Activated T-cell treated with anti-CD3 and anti-CD28 coated beads, Interleukin-2, amount 50 U/mL, for 4 hours (primary cell): ENCODE measurements at regions not wholly inside any gene's neighbourhood (a gene's known extent, or its start where the extent isn't known, plus 50 kb on each side); places are given as distances from the start of the nearest gene placed in this dataset.

Experiments used
- ATAC-seq, 2 donors: fragments of 200-7000 bp; cut with Tn5 transposase; one replicate each; pipeline ENCODE4 v1.10.0; 2021
- DNase-seq: peaks from one replicate; pipeline ENCODE4 v3.0.0-alpha.2; 2020
- H3K27me3 Mint-ChIP-seq: one replicate; pipeline ENCODE4 v1.8.0; 2021; ENCODE audit warnings: low read depth, mixed read lengths
- H3K36me3 Mint-ChIP-seq: one replicate; pipeline ENCODE4 v1.8.0; 2022; ENCODE audit warnings: mixed read lengths; ENCODE audit not compliant: insufficient read depth
- H3K4me1 Mint-ChIP-seq: one replicate; pipeline ENCODE4 v1.8.0; 2021; ENCODE audit warnings: low read depth, mixed read lengths
- H3K4me3 Mint-ChIP-seq: one replicate; pipeline ENCODE4 v1.8.0; 2021; ENCODE audit warnings: mild to moderate bottlenecking, moderate library complexity, mixed read lengths
- H3K9me3 Mint-ChIP-seq: one replicate; pipeline ENCODE4 v1.8.0; 2021; ENCODE audit warnings: mixed read lengths

DNA sequence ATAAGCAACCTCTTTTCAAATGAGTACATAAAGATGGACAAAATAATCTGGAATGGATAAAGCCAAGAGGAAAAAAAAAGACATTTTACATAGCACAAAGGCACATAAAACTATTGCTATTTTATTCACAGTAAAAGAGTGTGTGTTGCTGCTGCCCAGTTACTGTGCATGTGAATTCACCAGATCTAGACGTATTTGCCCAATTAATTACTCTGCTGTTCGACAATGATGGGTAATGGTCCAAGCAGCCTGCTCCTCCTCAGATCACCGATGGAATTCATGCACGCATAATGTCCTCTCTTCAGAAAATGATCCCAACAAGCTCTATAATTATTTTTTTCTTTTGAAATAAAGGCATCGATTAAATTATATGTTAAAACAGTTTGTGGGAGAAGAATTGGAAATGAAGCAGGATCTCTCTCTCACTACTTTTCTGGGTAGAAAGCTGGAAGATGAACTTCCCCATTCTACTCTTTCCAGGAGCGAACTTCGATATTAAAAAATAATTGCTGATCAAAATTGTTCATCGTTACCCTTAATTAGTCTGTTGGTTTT, 357.4 kb upstream of the CCNH start:
- DNase-seq (no peak), ATAC-seq (no peak)
- Mint-ChIP-seq H3K4me1 (no peaks in the 10 kb centered on the region), H3K27me3 (peaks cover 14% of the 10 kb centered on the region), H3K9me3 (no peaks in the 10 kb centered on the region), H3K4me3 (no peak overlapping the region), H3K36me3 (no peaks in the 10 kb centered on the region)

- H3K4me3 Mint-ChIP-seq, result no peak overlapping the region
- H3K36me3 Mint-ChIP-seq, result no peaks in the 10 kb centered on the region
- DNase-seq (no peak), ATAC-seq (no peak)
- peaks cover 14% of the 10 kb centered on the region for H3K27me3 Mint-ChIP-seq
- H3K4me1 Mint-ChIP-seq, result no peaks in the 10 kb centered on the region
- no peaks in the 10 kb centered on the region for H3K9me3 Mint-ChIP-seq
These were observed 356.4 kb upstream of the CCNH start for GRCh38 chr5:87769157-87769556.

GRCh38 chr5:87768190-87768589, 355.5 kb upstream of the CCNH start:
- Mint-ChIP-seq H3K4me1 (no peaks in the 10 kb centered on the region), H3K36me3 (no peaks in the 10 kb centered on the region), H3K27me3 (peaks cover 10% of the 10 kb centered on the region), H3K9me3 (no peaks in the 10 kb centered on the region), H3K4me3 (no peak overlapping the region)
- no peak for ATAC-seq
- DNase-seq, result no peak

- ATAC-seq, result no peak
- Mint-ChIP-seq H3K27me3 (peaks cover 18% of the 10 kb centered on the region), H3K36me3 (no peaks in the 10 kb centered on the region), H3K9me3 (no peaks in the 10 kb centered on the region), H3K4me3 (no peak overlapping the region), H3K4me1 (no peaks in the 10 kb centered on the region)
- DNase-seq, result no peak
These were observed 352.3 kb upstream of the CCNH start for GRCh38 chr5:87765009-87765408.

DNA sequence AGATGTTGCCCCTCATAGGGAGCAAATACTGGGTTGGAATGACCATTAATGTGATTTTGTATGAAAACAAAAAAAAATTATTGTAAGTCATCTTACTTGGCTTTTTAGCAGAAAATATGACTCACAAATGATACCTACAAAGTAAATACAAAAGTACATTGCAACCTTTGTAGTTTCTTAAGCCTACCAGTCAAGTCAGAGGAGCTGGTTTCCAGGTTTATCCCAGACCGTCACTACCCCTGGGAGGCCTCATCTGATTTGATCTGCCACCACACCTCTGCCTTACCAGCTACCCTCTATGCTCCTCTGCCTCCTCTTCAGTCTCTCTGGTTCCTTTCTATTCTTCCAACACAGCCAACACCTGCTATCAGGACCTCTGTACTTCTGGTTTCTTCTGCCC, 349.9 kb upstream of the CCNH start:
- Mint-ChIP-seq H3K27me3 (peaks cover 16% of the 10 kb centered on the region), H3K36me3 (no peaks in the 10 kb centered on the region), H3K4me1 (no peaks in the 10 kb centered on the region), H3K4me3 (no peak overlapping the region), H3K9me3 (no peaks in the 10 kb centered on the region)
- ATAC-seq, result no peak
- DNase-seq, result no peak

GRCh38 chr5:87756951-87757350, 344.2 kb upstream of the CCNH start:
- no peaks in the 10 kb centered on the region for H3K36me3 Mint-ChIP-seq
- ATAC-seq, result no peak
- DNase-seq, result no peak
- H3K4me3 Mint-ChIP-seq, result no peak overlapping the region
- H3K9me3 Mint-ChIP-seq, result no peaks in the 10 kb centered on the region
- no peaks in the 10 kb centered on the region for H3K4me1 Mint-ChIP-seq
- peaks cover 19% of the 10 kb centered on the region for H3K27me3 Mint-ChIP-seq

- ATAC-seq, result no peak
- H3K4me3 Mint-ChIP-seq, result no peak overlapping the region
- no peaks in the 10 kb centered on the region for H3K9me3 Mint-ChIP-seq
- no peaks in the 10 kb centered on the region for H3K36me3 Mint-ChIP-seq
- peaks cover 13% of the 10 kb centered on the region for H3K27me3 Mint-ChIP-seq
- no peak for DNase-seq
- no peaks in the 10 kb centered on the region for H3K4me1 Mint-ChIP-seq
These were observed 342.6 kb upstream of the CCNH start for GRCh38 chr5:87755360-87755759.

DNA sequence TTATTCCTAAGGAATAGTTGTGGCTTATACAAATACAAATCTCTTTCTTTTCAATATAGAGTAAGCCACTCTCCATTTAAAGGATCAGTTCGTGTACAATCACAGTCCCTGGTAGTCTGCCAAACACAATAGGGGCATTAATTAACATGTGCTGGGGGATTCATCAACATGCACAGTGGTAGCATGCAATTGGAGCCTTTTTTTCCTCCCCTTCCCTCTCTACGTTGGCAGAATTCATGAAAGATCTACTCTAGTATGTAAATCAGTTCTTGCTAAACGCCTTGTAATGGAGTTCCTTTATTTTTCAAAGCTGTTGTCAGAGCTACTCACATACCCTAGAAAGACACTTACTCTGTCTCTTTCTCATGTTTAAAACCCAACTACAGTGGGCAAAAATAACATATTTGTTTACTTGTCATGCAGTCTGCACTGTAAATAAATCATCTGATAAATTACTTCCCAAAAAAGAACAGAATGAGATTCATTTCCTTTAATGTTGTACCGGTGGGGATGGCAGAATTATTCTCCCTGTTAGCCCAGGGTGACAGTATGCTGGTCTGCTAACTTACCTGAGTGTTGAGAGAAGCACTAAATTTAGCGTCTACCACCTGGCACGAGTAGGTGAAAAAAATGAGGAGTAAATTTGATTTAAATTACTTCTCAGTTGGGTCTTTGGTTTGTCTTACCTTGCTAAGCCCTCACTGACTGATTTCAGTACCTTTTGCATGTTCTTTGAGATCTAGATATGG, 341.5 kb upstream of the CCNH start:
- no peaks in the 10 kb centered on the region for H3K9me3 Mint-ChIP-seq
- peaks cover 12% of the 10 kb centered on the region for H3K27me3 Mint-ChIP-seq
- H3K4me1 Mint-ChIP-seq, result no peaks in the 10 kb centered on the region
- H3K36me3 Mint-ChIP-seq, result no peaks in the 10 kb centered on the region
- no peak overlapping the region for H3K4me3 Mint-ChIP-seq
- ATAC-seq (no peak), DNase-seq (no peak)

GRCh38 chr5:87752362-87752761, 339.6 kb upstream of the CCNH start:
- ATAC-seq, result no peak
- Mint-ChIP-seq H3K27me3 (peaks cover 12% of the 10 kb centered on the region), H3K4me3 (no peak overlapping the region), H3K4me1 (no peaks in the 10 kb centered on the region), H3K9me3 (no peaks in the 10 kb centered on the region), H3K36me3 (no peaks in the 10 kb centered on the region)
- DNase-seq, result no peak

DNA sequence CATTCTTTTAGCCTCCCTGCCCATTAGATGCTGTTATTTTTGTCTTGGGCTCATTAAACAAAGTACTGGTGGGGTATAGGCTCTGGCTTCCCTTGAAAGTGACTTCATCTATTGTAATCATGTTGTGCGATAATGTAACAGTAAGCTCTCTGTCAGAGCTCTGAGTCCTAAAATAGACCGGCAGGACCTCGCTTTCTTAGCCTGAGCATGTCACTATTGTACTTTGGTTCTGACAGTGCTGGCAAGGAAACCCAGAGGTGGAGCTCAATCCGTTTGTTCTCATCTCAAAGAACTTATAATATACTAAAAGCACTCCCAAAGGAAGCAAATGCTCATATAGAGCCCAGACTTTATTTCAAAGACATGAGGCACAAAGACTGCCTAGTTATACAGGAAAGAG, 339.1 kb upstream of the CCNH start:
- Mint-ChIP-seq H3K36me3 (no peaks in the 10 kb centered on the region), H3K4me1 (no peaks in the 10 kb centered on the region), H3K4me3 (no peak overlapping the region), H3K27me3 (peaks cover 10% of the 10 kb centered on the region), H3K9me3 (no peaks in the 10 kb centered on the region)
- ATAC-seq (no peak), DNase-seq (no peak)

- ATAC-seq (no peak), DNase-seq (no peak)
- Mint-ChIP-seq H3K4me1 (no peaks in the 10 kb centered on the region), H3K27me3 (peaks cover 2% of the 10 kb centered on the region), H3K36me3 (no peaks in the 10 kb centered on the region), H3K4me3 (no peak overlapping the region), H3K9me3 (no peaks in the 10 kb centered on the region)
These were observed 334.2 kb upstream of the CCNH start for GRCh38 chr5:87746891-87747377.

- Mint-ChIP-seq H3K4me1 (no peaks in the 10 kb centered on the region), H3K4me3 (no peak overlapping the region), H3K36me3 (no peaks in the 10 kb centered on the region), H3K9me3 (no peaks in the 10 kb centered on the region), H3K27me3 (peaks cover 2% of the 10 kb centered on the region)
- DNase-seq (no peak), ATAC-seq (no peak)
These were observed 333.6 kb upstream of the CCNH start for GRCh38 chr5:87746341-87746740.

- Mint-ChIP-seq H3K9me3 (no peaks in the 10 kb centered on the region), H3K36me3 (no peaks in the 10 kb centered on the region), H3K4me3 (no peak overlapping the region), H3K27me3 (peaks cover 2% of the 10 kb centered on the region), H3K4me1 (no peaks in the 10 kb centered on the region)
- ATAC-seq (no peak), DNase-seq (no peak)
These were observed 329.2 kb upstream of the CCNH start for GRCh38 chr5:87741881-87742280.

DNA sequence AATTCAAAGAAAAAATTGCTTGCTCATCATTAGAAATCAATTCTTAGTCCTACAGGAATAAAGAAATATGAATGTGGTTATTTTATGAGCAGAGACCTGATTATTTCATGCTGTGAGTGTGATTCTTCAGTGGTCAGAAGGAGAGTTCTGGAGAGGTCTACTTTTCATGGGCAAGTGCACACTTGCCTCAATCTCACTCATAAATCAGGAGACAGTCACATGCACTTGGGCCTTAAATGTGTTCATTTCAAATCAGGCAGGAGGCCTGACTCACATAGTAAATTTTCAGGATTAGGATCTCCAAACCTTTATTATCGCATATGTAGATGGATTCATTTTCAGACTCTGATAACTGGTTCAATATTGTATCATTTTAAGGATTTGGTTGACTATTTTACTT, 323.2 kb upstream of the CCNH start:
- Mint-ChIP-seq H3K4me1 (no peaks in the 10 kb centered on the region), H3K36me3 (no peaks in the 10 kb centered on the region)

DNA sequence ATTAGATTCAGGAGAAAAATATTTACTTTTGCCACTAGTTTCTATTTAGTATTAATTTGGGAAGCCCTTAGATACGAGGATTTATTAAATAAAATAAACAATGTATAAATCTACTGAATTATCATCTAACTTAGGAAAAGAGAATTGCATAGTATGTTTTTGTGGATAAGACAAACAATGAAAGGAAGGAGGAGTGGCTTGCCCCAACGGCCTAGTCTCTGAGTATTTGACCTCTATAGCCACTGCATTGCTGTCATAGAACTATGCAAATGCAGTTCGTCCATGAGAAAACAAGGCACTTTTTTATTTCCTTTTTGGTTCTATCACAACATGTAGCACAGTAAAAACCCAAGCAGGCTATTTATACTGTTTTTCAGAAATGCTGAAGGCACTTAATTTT, 321.2 kb upstream of the CCNH start:
- H3K36me3 Mint-ChIP-seq, result no peaks in the 10 kb centered on the region

More for the DNA sequence above, 323.2 kb upstream of the CCNH start:
- Mint-ChIP-seq H3K9me3 (no peaks in the 10 kb centered on the region), H3K27me3 (no peaks in the 10 kb centered on the region), H3K4me3 (no peak overlapping the region)
- ATAC-seq, result no peak
- DNase-seq, result no peak

More for the DNA sequence above, 321.2 kb upstream of the CCNH start:
- ATAC-seq (no peak), DNase-seq (no peak)
- no peaks in the 10 kb centered on the region for H3K4me1 Mint-ChIP-seq
- no peak overlapping the region for H3K4me3 Mint-ChIP-seq
- no peaks in the 10 kb centered on the region for H3K9me3 Mint-ChIP-seq
- no peaks in the 10 kb centered on the region for H3K27me3 Mint-ChIP-seq
